UCSD-AML1 (cell line): ENCODE measurements at regions not wholly inside any gene's neighbourhood (a gene's known extent, or its start where the extent isn't known, plus 50 kb on each side); places are given as distances from the start of the nearest gene placed in this dataset.

Experiments
- DNase-seq: peaks from one replicate; lab custom pipeline; 2025; ENCODE audit not compliant: unreplicated experiment; lab: John Stamatoyannopoulos, UW

GRCh38 chr3:177824190-177824786 is 627.0 kb upstream of the TBL1XR1 start:
- DNase-seq, result no peak

- DNase-seq, result no peak
These were observed 627.6 kb upstream of the TBL1XR1 start for GRCh38 chr3:177824841-177825240.

GRCh38 chr3:177826253-177826652 is 629.0 kb upstream of the TBL1XR1 start:
- DNase-seq, result no peak

GRCh38 chr3:177827511-177828207 is 630.4 kb upstream of the TBL1XR1 start:
- no peak for DNase-seq

- DNase-seq, result no peak
These were observed 630.9 kb upstream of the TBL1XR1 start for GRCh38 chr3:177828208-177828565.

GRCh38 chr3:177830411-177830849 is 633.1 kb upstream of the TBL1XR1 start:
- DNase-seq, result no peak

GRCh38 chr3:177831361-177831760 is 634.1 kb upstream of the TBL1XR1 start:
- no peak for DNase-seq

- no peak for DNase-seq
These were observed 635.6 kb upstream of the TBL1XR1 start for GRCh38 chr3:177832880-177833279.

- DNase-seq, result no peak
These were observed 636.0 kb upstream of the TBL1XR1 start for GRCh38 chr3:177833332-177833731.

- DNase-seq, result peak; percentile 85
These were observed 637.7 kb upstream of the TBL1XR1 start for GRCh38 chr3:177835008-177835407.

- no peak for DNase-seq
These were observed 638.6 kb upstream of the TBL1XR1 start for GRCh38 chr3:177835917-177836316.

- DNase-seq, result no peak
These were observed 639.4 kb upstream of the TBL1XR1 start for GRCh38 chr3:177836671-177837070.

GRCh38 chr3:177837951-177838655 is 640.8 kb upstream of the TBL1XR1 start:
- peak; percentile 12 for DNase-seq

GRCh38 chr3:177838766-177839350 is 641.6 kb upstream of the TBL1XR1 start:
- no peak for DNase-seq

- DNase-seq, result no peak
These were observed 645.0 kb upstream of the TBL1XR1 start for GRCh38 chr3:177842302-177842701.

GRCh38 chr3:177842743-177843734 is 645.8 kb upstream of the TBL1XR1 start:
- DNase-seq, result no peak

- DNase-seq, result no peak
These were observed 654.9 kb upstream of the TBL1XR1 start for GRCh38 chr3:177852001-177852807.

- no peak for DNase-seq
These were observed 657.7 kb upstream of the TBL1XR1 start for GRCh38 chr3:177855021-177855420.

GRCh38 chr3:177860184-177860583 is 662.9 kb upstream of the TBL1XR1 start:
- DNase-seq, result no peak

- no peak for DNase-seq
These were observed 665.7 kb upstream of the TBL1XR1 start for GRCh38 chr3:177862962-177863491.
